Neural progenitor cell (in vitro differentiated cells): ENCODE measurements at regions not wholly inside any gene's neighbourhood (a gene's known extent, or its start where the extent isn't known, plus 50 kb on each side); places are given as distances from the start of the nearest gene placed in this dataset.

Experiments
- CTCF ChIP-seq: fragments of 200-600 bp; sonication (generic); IDR thresholded peaks from 2 replicates; pipeline ENCODE4 v1.5.1; 2017; ENCODE audit warnings: antibody characterized with exemption, mild to moderate bottlenecking
- EZH2 ChIP-seq: fragments of 200-600 bp; sonication (generic); IDR thresholded peaks from 2 replicates; pipeline ENCODE4 v1.6.1; 2017; ENCODE audit warnings: antibody characterized with exemption, mild to moderate bottlenecking, moderate library complexity

- TF ChIP-seq CTCF: no peak
- no peak for TF ChIP-seq EZH2
Measured at GRCh38 chr6:15996030-15996429, 132.9 kb upstream of the MYLIP start.
